ENCODE measurements at regions not wholly inside any gene's neighbourhood (a gene's known extent, or its start where the extent isn't known, plus 50 kb on each side); places are given as distances from the start of the nearest gene placed in this dataset.

- no peak overlapping the region for H3K14ac ChIP-seq (ENCODE audit: insufficient read depth, low read length)
- H3K27me3 ChIP-seq (ENCODE audit: insufficient read depth, low read length): no peaks in the 10 kb centered on the region
- no peak overlapping the region for H3K4me2 ChIP-seq (ENCODE audit: insufficient read depth, insufficient read length, low read length)
- no peak overlapping the region for H3K4ac ChIP-seq (ENCODE audit: low read depth, low read length)
- H2BK120ac ChIP-seq (ENCODE audit: low read depth, low read length, poor library complexity, severe bottlenecking): no peak overlapping the region
- no peaks in the 10 kb centered on the region for H3K79me2 ChIP-seq (ENCODE audit: insufficient read depth, low read length)
- no peak overlapping the region for H2AFZ ChIP-seq (ENCODE audit: low read length)
- no peak overlapping the region for H2BK20ac ChIP-seq (ENCODE audit: low read depth, low read length, poor library complexity, severe bottlenecking)
- H3K9ac ChIP-seq (ENCODE audit: extremely low read depth, insufficient read length, low read length): no peak overlapping the region
- no peak overlapping the region for H3K18ac ChIP-seq (ENCODE audit: insufficient read length, low read depth, low read length)
- H3T11ph ChIP-seq (ENCODE audit: low read length): no peak overlapping the region
- no peak overlapping the region for H4K5ac ChIP-seq (ENCODE audit: insufficient read length, low read depth, low read length)
- H3K4me3 Mint-ChIP-seq: no peak overlapping the region
- no peaks in the 10 kb centered on the region for H3K79me1 ChIP-seq (ENCODE audit: insufficient read depth, low read depth, low read length, poor library complexity, severe bottlenecking)
- H2AK5ac ChIP-seq (ENCODE audit: insufficient read length, low read length): no peak overlapping the region
- no peak overlapping the region for H3K23ac ChIP-seq (ENCODE audit: insufficient read length, low read depth, low read length)
- H3K9me3 Mint-ChIP-seq: peaks cover 0 to 2% of the 10 kb centered on the region in 2 experiments; a peak in 1 of 5 replicates
- no peak overlapping the region for H3K56ac ChIP-seq (ENCODE audit: insufficient read length, low read depth, low read length)
- no peak overlapping the region for H3K27ac ChIP-seq (ENCODE audit: insufficient read length, low read depth, low read length)
- H2BK12ac ChIP-seq (ENCODE audit: insufficient read length, low read depth, low read length): no peak overlapping the region
- TF ChIP-seq, protein P1, sequence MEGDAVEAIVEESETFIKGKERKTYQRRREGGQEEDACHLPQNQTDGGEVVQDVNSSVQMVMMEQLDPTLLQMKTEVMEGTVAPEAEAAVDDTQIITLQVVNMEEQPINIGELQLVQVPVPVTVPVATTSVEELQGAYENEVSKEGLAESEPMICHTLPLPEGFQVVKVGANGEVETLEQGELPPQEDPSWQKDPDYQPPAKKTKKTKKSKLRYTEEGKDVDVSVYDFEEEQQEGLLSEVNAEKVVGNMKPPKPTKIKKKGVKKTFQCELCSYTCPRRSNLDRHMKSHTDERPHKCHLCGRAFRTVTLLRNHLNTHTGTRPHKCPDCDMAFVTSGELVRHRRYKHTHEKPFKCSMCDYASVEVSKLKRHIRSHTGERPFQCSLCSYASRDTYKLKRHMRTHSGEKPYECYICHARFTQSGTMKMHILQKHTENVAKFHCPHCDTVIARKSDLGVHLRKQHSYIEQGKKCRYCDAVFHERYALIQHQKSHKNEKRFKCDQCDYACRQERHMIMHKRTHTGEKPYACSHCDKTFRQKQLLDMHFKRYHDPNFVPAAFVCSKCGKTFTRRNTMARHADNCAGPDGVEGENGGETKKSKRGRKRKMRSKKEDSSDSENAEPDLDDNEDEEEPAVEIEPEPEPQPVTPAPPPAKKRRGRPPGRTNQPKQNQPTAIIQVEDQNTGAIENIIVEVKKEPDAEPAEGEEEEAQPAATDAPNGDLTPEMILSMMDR (conservative IDR thresholded peaks at IDR 0.05): no peak
- no peak overlapping the region for H4K91ac ChIP-seq (ENCODE audit: insufficient read length, low read depth, low read length)
- no peaks in the 10 kb centered on the region for H3K23me2 ChIP-seq (ENCODE audit: insufficient read length, low read depth, low read length, poor library complexity, severe bottlenecking)
- no peak overlapping the region for H3K27ac Mint-ChIP-seq
- H3K4me1 ChIP-seq (ENCODE audit: insufficient read depth, low read length): no peaks in the 10 kb centered on the region
- H2BK15ac ChIP-seq (ENCODE audit: low read depth, low read length): no peak overlapping the region
- H3K27me3 Mint-ChIP-seq (ENCODE audit: low read depth): no peaks in the 10 kb centered on the region
- WGBS (ENCODE audit: extremely low coverage, insufficient read length, low lambda C conversion rate): no CpG with 5 or more reads among the region's 4 CpGs
- no peaks in the 10 kb centered on the region for H3K4me1 Mint-ChIP-seq
- H3K9me3 ChIP-seq (ENCODE audit: control insufficient read depth, low read depth, low read length): no peaks in the 10 kb centered on the region
- H4K20me1 ChIP-seq (ENCODE audit: control insufficient read depth, insufficient read depth, insufficient read length): no peaks in the 10 kb centered on the region
- no peak overlapping the region for H2BK5ac ChIP-seq (ENCODE audit: insufficient read length, low read length)
- no peaks in the 10 kb centered on the region; a peak in 1 of 7 replicates for H3K36me3 Mint-ChIP-seq (ENCODE audit: insufficient read depth in 1 of 3, low read depth in 3 of 3)
- H4K8ac ChIP-seq (replicated peaks; ENCODE audit: insufficient read length, low read depth, low read length): no peak overlapping the region
- DNase-seq: no peak
Observed at GRCh38 chr10:2334575-2334974, 597.2 kb upstream of the ADARB2 start.
